ENCODE measurements at regions not wholly inside any gene's neighbourhood (a gene's known extent, or its start where the extent isn't known, plus 50 kb on each side); places are given as distances from the start of the nearest gene placed in this dataset.
A peak's percentile ranks its signal among the peaks of the same experiment; 100 is the strongest.

GRCh38 chr11:29432719-29433325 is 584.0 kb downstream of the KCNA4 start:
- Mint-ChIP-seq H3K27me3 (ENCODE audit: low read depth, poor library complexity) (peaks cover 2% of the 10 kb centered on the region), H3K27ac (no peak overlapping the region), H3K36me3 (ENCODE audit: low read depth) (no peaks in the 10 kb centered on the region), H3K4me1 (no peaks in the 10 kb centered on the region), H3K4me3 (no peak overlapping the region), H3K9me3 (peaks cover 7% of the 10 kb centered on the region)
- peak; percentile 53 for TF ChIP-seq CTCF (IDR thresholded peaks at IDR 0.05)
- no peak for DNase-seq

GRCh38 chr11:29405305-29405704 is 611.5 kb downstream of the KCNA4 start:
- Mint-ChIP-seq H3K27me3 (ENCODE audit: low read depth, poor library complexity) (peaks cover 1% of the 10 kb centered on the region), H3K36me3 (ENCODE audit: low read depth) (no peaks in the 10 kb centered on the region), H3K9me3 (peaks cover 5% of the 10 kb centered on the region), H3K4me3 (no peak overlapping the region), H3K27ac (no peak overlapping the region), H3K4me1 (no peaks in the 10 kb centered on the region)
- no peak for DNase-seq
- TF ChIP-seq CTCF (IDR thresholded peaks at IDR 0.05): no peak

GRCh38 chr11:29395555-29396072 is 621.2 kb downstream of the KCNA4 start:
- no peak for TF ChIP-seq CTCF (IDR thresholded peaks at IDR 0.05)
- H3K27me3 Mint-ChIP-seq (ENCODE audit: low read depth, poor library complexity): no peaks in the 10 kb centered on the region
- H3K4me1 Mint-ChIP-seq: no peaks in the 10 kb centered on the region

GRCh38 chr11:29389793-29390192 is 627.0 kb downstream of the KCNA4 start:
- Mint-ChIP-seq H3K4me1 (no peaks in the 10 kb centered on the region), H3K27me3 (ENCODE audit: low read depth, poor library complexity) (no peaks in the 10 kb centered on the region), H3K27ac (no peak overlapping the region), H3K4me3 (no peak overlapping the region), H3K9me3 (peaks cover 5% of the 10 kb centered on the region), H3K36me3 (ENCODE audit: low read depth) (no peaks in the 10 kb centered on the region)
- DNase-seq: no peak
- TF ChIP-seq CTCF (IDR thresholded peaks at IDR 0.05): no peak

More at GRCh38 chr11:29395555-29396072, 621.2 kb downstream of the KCNA4 start:
- Mint-ChIP-seq H3K27ac (no peak overlapping the region), H3K4me3 (no peak overlapping the region), H3K36me3 (ENCODE audit: low read depth) (no peaks in the 10 kb centered on the region), H3K9me3 (peaks cover 7% of the 10 kb centered on the region)
- no peak for DNase-seq

- Mint-ChIP-seq H3K27ac (no peak overlapping the region), H3K36me3 (ENCODE audit: low read depth) (no peaks in the 10 kb centered on the region), H3K27me3 (ENCODE audit: low read depth, poor library complexity) (peaks cover 5% of the 10 kb centered on the region), H3K4me3 (no peak overlapping the region), H3K9me3 (peaks cover 30% of the 10 kb centered on the region), H3K4me1 (no peaks in the 10 kb centered on the region)
- DNase-seq: no peak
- TF ChIP-seq CTCF (IDR thresholded peaks at IDR 0.05): no peak
These were observed 643.1 kb downstream of the KCNA4 start for GRCh38 chr11:29373725-29374124.

- Mint-ChIP-seq H3K27ac (no peak overlapping the region), H3K4me3 (no peak overlapping the region), H3K9me3 (peaks cover 16% of the 10 kb centered on the region), H3K4me1 (no peaks in the 10 kb centered on the region), H3K27me3 (ENCODE audit: low read depth, poor library complexity) (peaks cover 12% of the 10 kb centered on the region), H3K36me3 (ENCODE audit: low read depth) (no peaks in the 10 kb centered on the region)
- no peak for TF ChIP-seq CTCF (IDR thresholded peaks at IDR 0.05)
- no peak for DNase-seq
These were observed 648.7 kb downstream of the KCNA4 start for GRCh38 chr11:29368126-29368525.

Measured in nephron progenitor cell (in vitro differentiated cells).